Posterior cingulate gyrus (tissue), 11 donors: ENCODE measurements at regions not wholly inside any gene's neighbourhood (a gene's known extent, or its start where the extent isn't known, plus 50 kb on each side); places are given as distances from the start of the nearest gene placed in this dataset.

ENCODE experiments used
- DNase-seq, 10 donors: peaks; one replicate each; pipeline versions ENCODE4 v3.0.0 to v3.0.0-alpha.2; 2020 to 2021; ENCODE audit warnings: mixed read lengths in 3 of 10
- intact Hi-C: fragments of 100-400 bp; cut with DNase I; formaldehyde crosslinking; loops from one replicate; pipeline ENCODE4 v1.15.1; 2023

DNA sequence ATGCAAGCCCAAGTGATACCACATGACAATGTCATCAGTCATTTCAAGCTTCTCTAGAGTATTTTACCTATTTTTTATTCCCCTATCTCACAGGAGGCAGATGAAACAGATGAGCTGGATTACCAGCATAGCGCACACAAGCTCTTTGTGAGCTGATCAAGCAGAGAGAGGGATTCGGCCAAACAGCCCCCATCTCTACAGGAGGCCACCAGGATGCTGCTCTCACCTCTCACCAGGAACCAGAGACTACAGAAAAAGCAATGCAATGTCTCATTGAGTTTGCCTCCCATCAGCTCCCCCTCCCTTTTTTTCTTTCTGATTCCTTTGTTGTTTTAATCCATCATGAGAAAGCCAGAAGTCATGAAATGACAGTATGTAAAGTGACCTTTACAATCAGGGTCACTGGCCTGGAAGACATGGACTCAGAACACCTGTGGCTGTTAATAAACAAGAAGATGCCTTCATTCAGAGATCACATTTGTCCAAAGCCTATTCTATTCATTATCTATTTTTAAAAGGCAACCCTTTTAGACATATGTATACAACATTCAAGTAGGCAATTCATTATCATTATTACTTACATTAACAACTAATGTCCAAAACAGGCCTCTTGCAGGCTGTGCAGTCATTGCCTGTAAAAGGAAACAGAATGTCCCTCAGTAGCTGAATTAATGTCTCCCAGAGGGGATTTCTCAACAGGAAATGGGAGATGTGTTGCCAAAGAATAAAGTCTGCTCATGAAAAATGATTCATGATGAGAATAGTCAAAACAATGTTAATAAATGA, 656.6 kb downstream of the TBC1D4 start:
- intact Hi-C loops: no loop called here
- DNase-seq: no peak

DNA sequence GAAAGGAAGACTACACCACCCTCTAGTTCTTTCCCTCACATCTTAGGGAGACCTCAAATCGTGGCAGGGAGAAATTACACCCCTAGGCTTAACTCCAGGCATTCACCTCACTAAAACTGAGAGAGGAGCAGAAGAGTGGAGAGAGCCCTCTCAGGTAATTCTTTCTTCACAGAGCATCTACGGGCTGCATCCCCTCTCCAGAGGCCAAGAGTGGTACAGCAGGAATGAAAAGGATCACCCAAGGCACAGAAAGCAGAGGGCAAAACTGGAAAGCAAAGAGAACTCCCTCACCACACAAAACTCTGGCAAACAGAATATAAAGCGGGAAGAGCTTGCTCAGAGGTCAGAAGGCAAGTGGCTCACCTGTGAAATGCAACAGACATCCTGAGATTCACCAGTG, 661.2 kb downstream of the TBC1D4 start:
- intact Hi-C loops: no loop called here
- DNase-seq: no peak

DNA sequence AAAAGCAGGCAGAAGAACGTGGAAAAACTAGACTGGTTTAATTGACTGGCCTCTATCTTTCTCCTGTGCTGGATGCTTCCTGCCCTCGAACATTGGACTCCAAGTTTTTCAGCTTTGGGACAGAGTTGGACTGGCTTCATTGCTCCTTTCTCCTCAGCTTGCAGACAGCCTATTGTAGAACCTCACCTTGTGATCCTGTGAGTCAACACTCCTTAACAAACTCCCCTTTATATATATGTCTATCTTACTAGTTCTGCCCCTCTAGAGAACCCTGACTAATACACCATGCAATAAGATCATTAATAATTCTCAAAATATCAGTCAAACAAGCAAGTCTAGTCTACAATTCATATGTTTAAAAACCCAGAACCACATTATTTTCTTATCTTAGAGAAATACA, 662.4 kb downstream of the TBC1D4 start:
- intact Hi-C loops: no loop called here
- no peak for DNase-seq

DNA sequence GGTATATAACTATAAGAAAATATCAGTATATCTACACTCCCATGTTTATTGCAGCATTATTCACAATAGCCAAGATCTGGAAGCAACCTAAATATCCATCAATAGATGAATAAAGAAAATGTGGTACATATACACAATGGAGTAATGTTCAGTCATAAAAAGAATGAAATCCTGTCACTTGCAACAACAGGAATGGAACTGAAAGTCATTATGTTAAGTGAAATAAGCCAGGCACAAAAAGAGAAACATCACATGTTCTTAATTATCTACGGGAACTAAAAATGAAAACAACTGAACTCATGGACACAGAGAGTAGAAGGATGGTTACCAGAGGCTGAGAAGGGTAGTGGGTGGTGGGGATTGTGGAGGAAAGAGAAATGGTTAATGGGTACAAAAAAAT, 665.2 kb downstream of the TBC1D4 start:
- no peak for DNase-seq
- intact Hi-C loops: no loop called here

DNA sequence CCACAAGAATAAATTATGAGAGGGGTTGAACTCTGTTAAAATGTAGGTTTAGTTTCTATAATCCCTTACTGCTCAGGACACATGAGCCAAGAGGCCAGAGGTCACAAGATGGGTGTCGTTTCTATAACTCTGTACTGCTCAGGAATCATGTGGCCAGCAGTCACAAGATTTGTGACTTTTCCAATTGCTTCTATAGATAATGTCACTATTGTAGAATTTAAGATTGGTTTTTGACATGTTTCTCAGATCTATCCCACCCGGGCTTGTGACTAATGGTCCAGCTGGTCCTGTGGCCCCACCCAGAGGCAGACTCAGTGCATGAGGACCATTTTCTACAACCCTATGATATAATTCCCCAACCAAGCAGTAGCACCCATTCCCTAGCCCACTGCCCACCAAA, 662.0 kb upstream of the KLF12 start:
- DNase-seq: no peak
- intact Hi-C loops: no loop called here

DNA sequence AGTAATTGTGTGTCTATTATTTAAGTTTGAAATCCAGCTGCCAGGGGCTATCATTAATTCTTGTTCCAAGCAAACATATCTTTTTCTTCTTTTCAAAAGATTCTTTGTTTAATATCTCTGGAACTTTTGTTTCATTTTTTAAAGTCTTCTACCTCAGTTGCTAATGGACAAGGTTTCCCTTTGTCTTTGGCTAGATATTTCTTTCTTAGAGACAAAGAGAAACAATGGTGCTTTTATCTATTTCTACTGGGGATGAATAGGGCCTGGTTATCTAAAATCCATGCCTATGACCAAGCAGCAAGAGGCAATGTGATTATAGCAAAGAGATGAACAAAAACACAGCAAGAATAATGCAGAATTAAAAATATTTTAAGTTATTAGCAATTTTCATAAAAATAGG, 661.3 kb upstream of the KLF12 start:
- intact Hi-C loops: no loop called here
- DNase-seq: no peak

DNA sequence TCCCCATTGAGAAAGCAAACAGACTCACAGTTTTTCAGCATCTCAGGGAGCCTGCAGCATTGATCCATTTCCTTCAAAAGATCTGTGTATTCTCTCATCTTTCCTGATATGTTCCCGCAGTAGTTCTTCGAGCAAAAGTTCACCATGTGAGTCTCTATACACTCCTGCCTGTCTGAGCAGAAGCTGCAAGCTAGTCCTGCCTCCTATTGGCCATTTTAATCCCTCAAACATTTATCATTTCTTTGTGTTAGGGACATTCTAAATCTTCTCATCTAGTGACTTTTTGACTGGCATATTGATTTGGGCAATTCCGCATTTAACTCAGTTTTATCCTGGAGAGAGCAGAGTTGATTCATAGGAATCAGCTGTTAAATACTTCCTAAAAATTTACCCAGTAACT, 660.4 kb upstream of the KLF12 start:
- DNase-seq: no peak
- intact Hi-C loops: no loop called here

DNA sequence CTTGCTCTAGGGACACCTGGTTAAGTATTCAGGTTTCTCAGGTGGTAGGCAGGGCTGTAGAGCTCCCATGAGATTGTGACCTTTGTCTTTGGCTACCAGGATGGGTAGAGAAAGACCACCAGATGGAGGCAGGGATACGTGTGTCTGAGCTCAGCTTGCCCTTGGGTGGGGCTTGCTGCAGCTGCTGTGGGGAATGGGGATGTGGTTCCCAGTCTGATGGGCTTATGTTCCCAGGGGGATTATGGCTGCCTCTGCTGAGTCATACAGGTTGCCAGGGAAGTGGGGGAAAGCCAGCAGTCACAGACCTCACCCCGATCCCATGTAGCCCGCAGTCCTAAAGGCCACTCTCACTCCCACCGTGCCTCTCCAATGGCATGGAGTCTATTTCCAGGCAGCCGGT, 659.9 kb upstream of the KLF12 start:
- DNase-seq: no peak
- intact Hi-C loops: no loop called here

DNA sequence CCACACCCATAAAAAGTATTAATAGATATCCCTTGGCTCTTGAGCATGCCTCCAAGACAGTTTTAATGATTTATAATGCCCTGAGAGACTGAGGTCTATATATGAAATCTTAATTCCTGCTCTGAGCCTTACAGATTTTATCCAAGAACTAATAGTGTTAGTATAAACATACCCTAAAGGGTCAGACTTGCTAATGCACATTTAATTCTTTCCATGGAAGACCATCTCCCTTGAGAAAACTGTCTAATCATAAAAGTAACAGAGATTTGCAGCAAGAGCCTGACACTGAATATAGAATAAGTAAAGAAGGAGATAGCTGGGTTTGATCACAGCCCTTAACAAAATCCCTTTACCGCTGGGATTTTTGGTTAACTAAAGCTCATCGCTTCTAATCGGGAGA, 650.8 kb upstream of the KLF12 start:
- intact Hi-C loops: no loop called here
- no peak for DNase-seq

DNA sequence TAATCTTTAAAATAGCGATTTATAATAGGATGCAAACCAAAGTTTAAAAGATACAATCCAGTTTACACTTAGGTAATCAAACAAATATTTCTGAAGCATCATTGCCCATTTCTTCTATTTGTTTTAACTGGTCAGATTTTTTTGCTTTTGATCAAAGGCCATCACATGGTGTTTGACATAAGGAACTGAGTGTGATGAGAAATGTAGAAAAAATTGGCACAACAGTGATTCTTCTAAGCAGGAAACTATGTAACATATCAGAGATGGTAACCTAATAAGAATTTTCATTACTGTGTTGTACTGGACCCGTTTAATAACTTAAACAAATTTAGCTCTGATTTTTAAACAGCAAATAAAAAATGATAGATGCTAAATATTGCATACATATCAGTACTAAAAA, 644.7 kb upstream of the KLF12 start:
- intact Hi-C loops: no loop called here
- no peak for DNase-seq

DNA sequence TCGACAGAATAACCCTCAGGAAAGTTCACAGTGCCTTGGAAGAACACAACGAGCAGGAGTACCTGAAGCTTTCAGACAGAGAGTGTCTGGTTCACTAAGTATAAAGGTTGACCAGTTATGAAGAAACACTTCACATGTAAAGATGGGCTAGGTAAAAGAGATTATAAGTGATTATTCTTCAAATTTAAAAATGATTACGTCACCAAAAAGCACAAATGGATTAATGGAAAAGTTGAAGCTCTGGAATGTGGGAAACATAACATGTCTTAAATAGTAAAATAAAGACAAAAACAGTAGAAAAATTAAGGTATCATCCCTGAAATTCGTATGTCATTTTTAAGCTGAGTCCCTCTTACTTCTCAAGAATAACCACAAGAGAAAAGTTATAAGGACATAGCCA, 643.9 kb upstream of the KLF12 start:
- intact Hi-C loops: no loop called here
- DNase-seq: no peak

DNA sequence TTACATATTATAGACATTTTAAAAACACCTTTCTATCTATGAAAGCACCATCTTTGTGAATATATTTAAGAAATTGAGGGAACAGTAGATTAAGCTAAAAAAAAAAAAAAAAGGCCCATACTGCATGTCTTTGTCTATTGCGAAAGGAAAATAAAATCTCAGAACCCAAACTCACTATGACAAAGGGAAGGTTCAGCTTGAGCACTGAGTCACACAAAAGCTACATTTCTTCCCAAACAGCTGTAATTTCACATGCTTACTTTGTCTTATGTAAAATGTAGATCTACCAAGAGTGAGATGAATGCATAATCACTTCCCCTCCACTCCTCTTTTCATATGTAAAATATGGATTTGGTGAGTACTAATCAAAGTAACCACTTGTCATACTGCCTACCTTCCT, 640.1 kb upstream of the KLF12 start:
- DNase-seq: no peak
- intact Hi-C loops: no loop called here

DNA sequence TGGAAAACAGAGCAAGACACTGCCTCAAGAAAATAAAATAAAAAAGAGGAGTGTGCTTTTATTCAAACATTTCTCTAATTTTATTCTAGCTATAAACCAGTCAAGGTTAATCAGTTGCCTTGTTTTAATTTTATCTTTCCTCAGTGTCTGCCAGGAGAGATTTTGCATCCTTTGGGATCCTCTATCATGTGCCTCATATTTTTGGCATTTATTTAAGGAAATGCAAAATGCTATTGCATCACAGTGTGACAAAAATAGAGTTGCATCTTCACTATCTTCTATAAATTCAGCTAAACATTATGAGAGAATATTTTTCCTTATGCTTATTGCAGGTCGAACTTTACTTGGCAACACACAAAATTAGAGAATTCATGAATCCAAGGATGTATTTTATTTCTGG, 639.0 kb upstream of the KLF12 start:
- no peak for DNase-seq
- intact Hi-C loops: no loop called here

DNA sequence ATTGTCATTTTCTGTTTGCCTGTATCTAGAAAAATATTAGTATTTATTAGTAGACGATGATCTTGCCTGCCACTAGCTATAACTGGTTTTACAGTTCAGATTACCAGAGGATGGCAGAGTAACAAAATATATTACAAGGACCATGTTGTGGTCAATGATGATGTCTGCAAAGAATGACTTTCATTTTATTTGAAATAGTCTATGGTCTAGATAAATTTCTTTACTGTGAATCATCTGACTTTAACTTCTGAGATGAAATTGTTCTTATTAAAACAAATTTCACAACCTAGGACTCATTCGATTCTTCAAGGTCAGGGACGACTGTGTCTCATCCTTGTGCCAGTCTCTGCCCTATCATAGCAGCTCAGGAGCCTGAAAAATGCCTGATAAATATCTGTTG, 637.8 kb upstream of the KLF12 start:
- intact Hi-C loops: no loop called here
- no peak for DNase-seq

DNA sequence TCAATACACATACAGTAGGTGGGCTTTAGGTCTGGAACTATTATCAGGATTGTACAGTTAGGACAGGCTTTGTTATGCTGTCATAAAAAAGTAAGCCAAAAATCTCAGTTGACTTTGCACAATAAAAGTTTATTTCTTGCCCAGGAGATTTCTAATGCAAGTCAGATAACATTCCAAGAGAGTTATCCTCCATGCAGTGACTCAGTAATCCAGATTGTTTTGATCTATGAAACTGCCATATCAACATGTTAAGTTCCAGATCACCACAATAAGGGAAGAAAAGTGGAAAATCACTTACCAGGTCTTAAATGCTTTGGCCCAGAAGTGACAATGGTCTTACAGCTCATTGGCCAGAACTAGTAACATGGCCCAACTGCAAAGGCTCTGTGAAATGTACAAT, 636.2 kb upstream of the KLF12 start:
- DNase-seq: no peak
- intact Hi-C loops: no loop called here

DNA sequence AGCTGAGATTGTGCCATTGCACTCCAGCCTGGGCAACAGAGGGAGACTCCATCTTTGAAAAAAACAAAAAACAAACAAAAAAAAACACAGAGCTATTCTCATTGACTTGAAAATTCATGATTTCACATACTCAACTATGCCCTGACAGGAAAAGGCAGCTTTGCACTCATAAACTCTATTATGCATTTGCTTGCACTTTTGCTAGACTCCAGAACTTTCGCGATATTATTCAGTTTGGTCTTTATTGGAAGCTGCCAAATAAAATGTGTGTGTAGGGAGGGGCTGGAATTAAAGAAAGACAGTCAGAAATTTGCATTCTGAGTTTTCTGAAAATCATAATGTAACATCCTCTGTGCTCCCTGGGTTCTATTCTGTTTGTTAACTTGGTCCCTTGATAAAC, 635.1 kb upstream of the KLF12 start:
- no peak for DNase-seq
- intact Hi-C loops: no loop called here

DNA sequence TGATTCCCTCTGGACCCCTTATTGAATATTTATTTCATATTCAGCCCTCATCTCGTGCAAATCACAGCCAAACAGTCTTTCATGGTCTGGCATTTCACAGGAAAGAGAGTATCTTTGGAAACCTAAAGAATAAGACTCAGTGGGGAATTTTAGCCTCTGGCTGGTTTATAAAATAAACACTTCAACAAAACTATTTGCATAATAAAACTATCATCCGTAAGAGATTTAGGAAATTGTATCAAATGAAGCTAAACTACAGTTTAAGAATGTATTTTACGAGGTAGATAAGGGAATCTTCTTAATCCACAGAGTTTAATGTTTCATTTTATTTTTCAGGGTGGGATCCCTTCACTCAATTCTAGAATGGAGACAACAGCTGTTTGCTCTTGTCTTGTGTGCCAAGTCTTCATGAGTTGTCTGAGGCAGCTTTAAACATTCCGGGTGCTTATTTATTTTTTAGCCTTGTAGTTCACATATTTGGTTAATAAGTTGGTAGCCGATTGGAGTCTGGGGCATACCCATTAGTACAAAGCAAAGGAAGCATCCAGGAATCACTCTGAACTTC, 634.4 kb upstream of the KLF12 start:
- intact Hi-C loops: no loop called here

DNA sequence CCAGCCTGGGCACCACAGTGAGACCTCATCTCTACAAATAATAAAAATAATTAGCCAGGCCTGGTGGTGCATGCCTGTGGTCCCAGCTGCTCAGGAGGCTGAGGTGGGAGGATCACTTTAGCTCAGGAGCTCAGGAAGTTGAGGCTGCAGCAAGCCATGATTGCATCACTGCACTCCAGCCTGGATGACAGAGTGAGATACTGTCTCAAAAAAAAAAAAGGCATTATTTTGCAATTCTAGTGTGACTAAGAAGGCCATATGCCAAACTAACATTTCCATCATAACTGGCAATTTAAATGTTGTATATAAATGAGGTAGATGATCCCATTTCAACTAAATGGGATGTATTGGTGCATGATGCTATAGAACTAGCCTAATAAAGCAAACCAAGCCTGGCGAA, 632.8 kb upstream of the KLF12 start:
- no peak for DNase-seq
- intact Hi-C loops: no loop called here

More for the DNA sequence above, 634.4 kb upstream of the KLF12 start:
- DNase-seq: no peak

DNA sequence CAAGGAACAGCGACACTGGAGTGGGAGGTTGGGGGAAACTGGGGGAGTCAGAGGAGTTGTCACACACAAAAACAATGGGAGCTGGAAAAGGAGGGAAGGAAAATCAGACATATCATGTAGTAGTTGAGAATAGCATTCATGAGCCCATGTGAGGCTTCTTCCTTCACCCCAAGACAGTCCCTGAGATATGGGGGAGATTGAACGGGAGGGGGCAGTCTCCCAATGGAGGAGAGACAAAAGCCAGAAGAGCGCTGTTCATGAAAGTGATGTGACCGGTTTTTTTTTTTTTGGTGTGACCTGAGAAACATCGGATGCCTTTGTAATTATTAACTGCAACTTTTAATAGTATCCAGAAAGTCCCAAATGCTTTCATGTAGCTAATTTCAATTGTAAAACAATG, 631.8 kb upstream of the KLF12 start:
- DNase-seq: no peak
- intact Hi-C loops: no loop called here

DNA sequence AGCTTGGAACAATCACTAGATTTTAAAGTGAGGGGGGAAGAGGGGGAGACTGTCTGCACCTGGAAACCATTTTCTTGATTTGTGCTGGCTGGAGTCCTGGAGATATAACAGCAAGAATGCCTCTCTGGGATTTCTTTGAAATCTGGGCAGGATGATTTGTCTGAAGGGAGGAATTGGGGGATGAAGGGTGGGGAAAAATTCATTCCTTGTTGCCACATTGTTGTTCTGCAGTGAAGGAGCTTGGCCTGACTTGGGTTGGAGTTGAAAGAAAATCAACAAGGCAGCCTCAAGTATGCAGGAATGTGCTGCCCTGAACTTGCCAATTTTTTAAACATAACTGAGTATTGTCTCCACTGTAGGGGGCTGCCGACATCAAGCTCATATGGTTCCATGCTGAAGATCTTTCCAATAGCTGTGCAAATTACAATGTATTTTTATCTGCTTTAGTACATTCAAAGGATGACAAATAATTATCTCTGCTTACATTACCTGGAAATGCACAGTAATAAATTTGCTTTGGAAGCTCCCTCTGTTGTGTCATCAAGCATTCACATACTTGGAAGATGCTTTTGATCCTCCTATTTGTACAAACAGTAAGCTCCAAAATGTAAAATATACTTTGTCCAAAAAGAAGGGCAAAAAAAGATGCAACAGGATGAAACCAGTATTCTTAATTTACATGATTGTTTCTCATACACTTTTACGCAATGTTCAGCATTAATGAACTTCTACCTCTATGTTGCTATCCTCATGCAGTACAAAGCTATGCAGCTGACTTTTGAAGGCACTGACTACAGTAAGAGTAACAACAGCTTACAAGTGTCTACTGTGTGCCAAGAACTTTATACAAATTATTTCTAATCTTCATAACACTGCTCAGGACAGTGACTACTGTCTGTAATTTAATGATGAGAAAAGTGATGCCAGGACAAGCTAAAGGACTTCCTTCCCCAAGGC, 627.9 kb upstream of the KLF12 start:
- intact Hi-C loops: no loop called here
- no peak for DNase-seq

DNA sequence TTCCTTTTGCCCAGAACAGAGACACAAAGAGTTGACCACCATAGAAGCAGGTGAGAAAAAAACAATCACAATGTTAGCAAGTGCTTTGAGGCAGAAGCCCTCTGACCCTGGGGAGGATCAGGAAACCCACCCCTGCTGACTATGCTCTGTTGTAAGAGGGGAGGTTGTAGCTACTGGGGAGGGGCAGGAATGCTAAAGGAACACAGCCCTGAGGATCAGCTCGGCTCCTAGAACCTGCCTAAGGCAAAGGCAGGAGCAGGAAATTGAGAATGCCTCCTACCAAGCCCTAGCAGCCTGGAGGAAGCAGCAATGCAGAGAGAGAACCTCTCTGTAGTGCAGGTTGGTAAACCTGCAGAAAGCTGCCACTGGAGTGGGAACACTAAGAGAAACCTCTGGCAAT, 624.0 kb upstream of the KLF12 start:
- intact Hi-C loops: no loop called here
- no peak for DNase-seq

DNA sequence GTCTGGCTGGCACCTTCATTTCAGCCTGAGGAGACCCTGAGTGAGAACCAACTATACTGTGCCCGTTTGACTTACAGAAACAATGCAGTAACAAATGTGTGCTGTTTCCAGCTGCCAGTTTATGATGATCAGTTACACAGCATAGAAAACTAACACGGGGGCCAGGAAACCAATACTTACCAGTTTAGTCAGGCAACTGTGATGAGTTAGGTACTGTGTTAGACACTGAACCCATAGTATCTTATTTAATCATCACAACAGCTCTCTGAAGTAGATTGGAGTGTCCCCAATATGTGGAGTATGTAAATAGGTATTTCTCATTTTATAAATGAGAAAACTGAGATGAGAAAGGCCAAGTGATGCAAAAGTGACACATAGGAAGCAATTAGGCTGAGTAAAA, 620.9 kb upstream of the KLF12 start:
- no peak for DNase-seq
- intact Hi-C loops: no loop called here
